Lung (tissue), 11 donors: ENCODE measurements at regions not wholly inside any gene's neighbourhood (a gene's known extent, or its start where the extent isn't known, plus 50 kb on each side); places are given as distances from the start of the nearest gene placed in this dataset.

ENCODE experiments used
- ATAC-seq: fragments of 200-7000 bp; cut with Tn5 transposase; one replicate; pipeline ENCODE4 v1.9.1; 2020; ENCODE audit warnings: moderate number of reproducible peaks; ENCODE audit not compliant: insufficient read depth, low FRiP score
- DNase-seq, 3 donors: peaks; one replicate each; pipeline ENCODE4 v3.0.0-alpha.2; 2013 to 2017
- H3K27ac ChIP-seq, 2 donors: one replicate each; pipeline ENCODE4 v1.5.1; 2013; ENCODE audit warnings: mild to moderate bottlenecking in 2 of 2, moderate library complexity in 2 of 2, control low read depth in 1 of 2, inconsistent platforms in 1 of 2, low read depth in 1 of 2, low read length in 1 of 2
- H3K27me3 ChIP-seq, 3 donors: one replicate each; pipeline ENCODE4 v1.5.1; 2013; ENCODE audit warnings: low read length in 2 of 3; ENCODE audit not compliant: control insufficient read depth in 3 of 3, insufficient read depth in 3 of 3
- H3K36me3 ChIP-seq, 4 donors: one replicate each; pipeline ENCODE4 v1.5.1; 2013; ENCODE audit warnings: low read length in 4 of 4, mild to moderate bottlenecking in 1 of 4, moderate library complexity in 1 of 4; ENCODE audit not compliant: control insufficient read depth in 4 of 4, insufficient read depth in 4 of 4
- H3K4me1 ChIP-seq, 5 donors: one replicate each; pipeline ENCODE4 v1.5.1; 2013; ENCODE audit warnings: low read length in 5 of 5, mild to moderate bottlenecking in 2 of 5, moderate library complexity in 1 of 5; ENCODE audit not compliant: control insufficient read depth in 5 of 5, insufficient read depth in 5 of 5
- H3K4me3 ChIP-seq: one replicate; pipeline ENCODE4 v1.5.1; 2013; ENCODE audit warnings: mild to moderate bottlenecking, control low read depth, moderate library complexity
- H3K9ac ChIP-seq, 2 donors: one replicate each; pipeline ENCODE4 v1.5.1; 2013; ENCODE audit warnings: low read length in 2 of 2, control low read depth in 1 of 2; ENCODE audit not compliant: insufficient read depth in 1 of 2
- H3K9me3 ChIP-seq, 4 donors: one replicate each; pipeline ENCODE4 v1.5.1; 2013; ENCODE audit warnings: low read length in 3 of 4, mild to moderate bottlenecking in 1 of 4, moderate library complexity in 1 of 4; ENCODE audit not compliant: control insufficient read depth in 4 of 4, insufficient read depth in 3 of 4
- WGBS, 2 donors: extraction: QIAGEN DNeasy Blood & Tissue Kit; methylation state at CpG; one replicate each; pipeline ENCODE4 v1.1.7; 2013; 5-methylcytosine and 5-hydroxymethylcytosine counted together
- TF ChIP-seq, protein P1 (sequence below): IDR thresholded peaks from 2 replicates; pipeline ENCODE4 v1.5.1; 2012; ENCODE audit warnings: mild to moderate bottlenecking; ENCODE audit errors: control extremely low read depth, extremely low read depth
- donor health status: control.
- donor health status: control.
- donor health status: Bipolar disorder and iron deficiency.
- donor health status: healthy.
- donor health status: DM: yes; HTN: yes; CAD: no.

DNA sequence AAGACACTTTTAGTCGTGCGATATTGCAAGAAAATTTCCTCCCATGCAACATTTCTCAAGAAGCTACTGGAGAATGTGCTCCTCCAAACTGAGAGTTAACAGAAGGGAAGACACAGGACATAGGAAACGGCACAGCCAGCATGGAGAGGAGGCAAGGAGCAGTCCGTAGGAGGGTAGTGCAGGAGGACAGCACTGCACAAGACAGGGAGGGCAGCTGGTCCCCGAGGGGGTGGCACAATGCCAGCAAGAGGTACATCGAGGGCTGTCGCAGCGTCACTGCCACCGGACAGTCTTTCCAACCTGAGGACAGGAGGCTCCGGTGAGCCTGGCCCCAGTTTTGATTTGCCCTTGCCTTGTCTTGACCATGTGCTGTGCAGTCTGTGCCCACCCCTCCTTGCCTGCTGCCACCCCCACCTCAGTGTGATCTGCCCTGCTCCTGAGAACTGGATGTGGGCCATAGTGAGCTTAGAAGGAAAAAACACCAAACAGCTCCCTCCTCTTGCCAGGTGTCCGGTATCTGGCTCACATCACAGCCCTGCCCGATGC is 81.6 kb upstream of the LAPTM4A start:
- Histone ChIP-seq H3K4me1 (peaks cover 0 to 23% (median 0%) of the 10 kb centered on the region in 5 donors), H3K9me3 (peaks cover 0 to 3% (median 0%) of the 10 kb centered on the region in 4 donors), H3K27me3 (no peaks in the 10 kb centered on the region), H3K4me3 (no peak overlapping the region), H3K36me3 (no peaks in the 10 kb centered on the region), H3K27ac (no peak overlapping the region), H3K9ac (no peak overlapping the region)
- TF ChIP-seq, protein P1, sequence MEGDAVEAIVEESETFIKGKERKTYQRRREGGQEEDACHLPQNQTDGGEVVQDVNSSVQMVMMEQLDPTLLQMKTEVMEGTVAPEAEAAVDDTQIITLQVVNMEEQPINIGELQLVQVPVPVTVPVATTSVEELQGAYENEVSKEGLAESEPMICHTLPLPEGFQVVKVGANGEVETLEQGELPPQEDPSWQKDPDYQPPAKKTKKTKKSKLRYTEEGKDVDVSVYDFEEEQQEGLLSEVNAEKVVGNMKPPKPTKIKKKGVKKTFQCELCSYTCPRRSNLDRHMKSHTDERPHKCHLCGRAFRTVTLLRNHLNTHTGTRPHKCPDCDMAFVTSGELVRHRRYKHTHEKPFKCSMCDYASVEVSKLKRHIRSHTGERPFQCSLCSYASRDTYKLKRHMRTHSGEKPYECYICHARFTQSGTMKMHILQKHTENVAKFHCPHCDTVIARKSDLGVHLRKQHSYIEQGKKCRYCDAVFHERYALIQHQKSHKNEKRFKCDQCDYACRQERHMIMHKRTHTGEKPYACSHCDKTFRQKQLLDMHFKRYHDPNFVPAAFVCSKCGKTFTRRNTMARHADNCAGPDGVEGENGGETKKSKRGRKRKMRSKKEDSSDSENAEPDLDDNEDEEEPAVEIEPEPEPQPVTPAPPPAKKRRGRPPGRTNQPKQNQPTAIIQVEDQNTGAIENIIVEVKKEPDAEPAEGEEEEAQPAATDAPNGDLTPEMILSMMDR = no peak
- ATAC-seq (no peak), DNase-seq (no peak)
- 74 to 79% methylated on average over 12 of the region's 12 CpGs for WGBS, 2 donors

DNA sequence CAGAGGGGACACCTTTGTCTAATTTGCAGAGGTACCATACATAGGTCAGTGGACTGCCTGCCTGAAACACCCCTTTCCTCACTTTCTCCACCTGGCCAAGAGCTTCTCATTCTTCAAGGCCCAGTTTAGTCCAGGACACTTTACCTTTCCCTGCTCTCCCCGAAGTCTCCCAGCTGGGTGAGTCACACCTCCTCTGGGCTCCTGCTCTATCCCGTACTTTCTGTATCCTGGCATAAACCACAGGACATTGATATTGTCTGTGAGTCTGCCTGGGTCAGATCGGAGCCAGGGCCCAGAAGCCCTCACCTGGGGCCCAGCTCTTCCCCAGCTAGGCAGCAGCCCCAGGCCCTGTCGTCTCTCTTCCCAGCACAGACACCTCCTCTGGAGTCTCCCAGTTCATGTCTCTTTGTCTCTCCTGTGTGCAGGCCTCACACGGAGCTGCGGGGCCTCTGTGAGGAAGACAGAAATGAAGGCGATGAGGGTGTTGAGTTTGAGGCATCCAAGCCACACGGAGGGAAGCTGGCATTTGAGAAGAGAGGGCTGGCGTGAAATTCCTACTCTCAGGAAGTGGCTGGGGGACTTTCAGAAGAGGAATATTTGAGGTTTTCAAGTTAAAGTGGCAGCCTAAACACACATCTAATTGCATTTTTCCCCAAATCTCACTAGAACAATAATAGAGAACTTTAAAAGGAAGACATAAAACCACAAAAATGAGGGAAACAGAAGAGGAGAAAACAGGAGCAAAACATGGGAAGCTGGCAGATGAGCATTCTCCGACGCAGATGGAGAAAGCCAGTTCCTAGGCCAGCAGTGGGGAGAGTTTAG is 79.6 kb upstream of the LAPTM4A start:
- H3K4me3 ChIP-seq = no peak overlapping the region
- ATAC-seq (no peak), DNase-seq (peak in 1 of 3 donors; percentile 42)
- TF ChIP-seq, protein P1 = no peak
- peak overlapping the region in 1 of 2 donors; percentile 37 for H3K27ac ChIP-seq
- H3K9me3 ChIP-seq = peaks cover 0 to 3% (median 0%) of the 10 kb centered on the region in 4 donors
- H3K9ac ChIP-seq = peak overlapping the region in 1 of 2 donors; percentile 16
- no peaks in the 10 kb centered on the region for H3K36me3 ChIP-seq
- no peaks in the 10 kb centered on the region for H3K27me3 ChIP-seq
- H3K4me1 ChIP-seq = peaks cover 0 to 27% (median 0%) of the 10 kb centered on the region in 5 donors
- 68 to 75% methylated on average over 11 of the region's 11 CpGs for WGBS, 2 donors

DNA sequence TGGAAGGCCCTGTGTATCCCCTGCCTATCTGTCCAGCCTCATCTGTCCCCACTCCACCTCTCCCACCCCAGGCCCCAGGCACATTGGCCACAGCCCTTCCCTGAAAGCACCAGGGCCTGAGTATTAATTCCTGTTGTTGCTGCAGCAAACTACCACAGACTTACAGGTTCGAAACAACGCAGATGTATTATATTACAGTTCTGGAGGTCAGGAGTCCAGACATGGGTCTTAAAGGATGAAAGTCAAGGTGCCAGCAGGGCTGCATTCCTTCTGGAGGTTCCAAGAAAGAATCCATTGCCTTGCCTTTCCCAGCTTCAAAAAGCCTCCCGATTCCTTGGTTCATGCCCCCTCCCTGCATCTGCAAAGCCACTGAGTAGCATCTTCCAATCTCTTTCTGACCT is 78.7 kb upstream of the LAPTM4A start:
- WGBS, 2 donors = 95 to 97% methylated on average over 3 of the region's 3 CpGs
- TF ChIP-seq, protein P1 = no peak
- ATAC-seq (no peak), DNase-seq (no peak)
- Histone ChIP-seq H3K27me3 (no peaks in the 10 kb centered on the region), H3K36me3 (no peaks in the 10 kb centered on the region), H3K4me3 (no peak overlapping the region), H3K9me3 (peaks cover 0 to 2% (median 0%) of the 10 kb centered on the region in 4 donors), H3K9ac (no peak overlapping the region), H3K27ac (no peak overlapping the region), H3K4me1 (peaks cover 0 to 28% (median 0%) of the 10 kb centered on the region in 5 donors)
